ENCODE measurements at regions not wholly inside any gene's neighbourhood (a gene's known extent, or its start where the extent isn't known, plus 50 kb on each side); places are given as distances from the start of the nearest gene placed in this dataset.

DNA sequence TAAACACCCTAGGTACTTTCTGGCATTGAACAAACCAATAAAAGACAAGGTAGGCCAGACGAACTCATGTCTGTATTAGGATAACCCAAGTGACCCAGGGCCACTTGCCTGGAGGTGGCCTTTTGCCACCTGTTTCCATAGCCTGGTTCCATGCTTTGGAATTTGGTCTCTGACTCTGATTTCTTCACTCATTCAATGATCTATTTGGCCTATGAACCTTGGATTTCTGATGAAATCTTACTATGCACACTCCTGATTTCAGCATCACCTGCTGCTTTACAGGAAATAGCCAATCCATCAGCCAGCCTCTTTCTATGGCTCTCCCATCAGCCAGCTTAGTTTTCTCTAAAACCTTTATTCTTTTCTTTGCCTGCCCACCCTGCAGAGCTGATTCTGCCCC is 142.8 kb upstream of the PSMD7 start:
- TF ChIP-seq, protein P1, sequence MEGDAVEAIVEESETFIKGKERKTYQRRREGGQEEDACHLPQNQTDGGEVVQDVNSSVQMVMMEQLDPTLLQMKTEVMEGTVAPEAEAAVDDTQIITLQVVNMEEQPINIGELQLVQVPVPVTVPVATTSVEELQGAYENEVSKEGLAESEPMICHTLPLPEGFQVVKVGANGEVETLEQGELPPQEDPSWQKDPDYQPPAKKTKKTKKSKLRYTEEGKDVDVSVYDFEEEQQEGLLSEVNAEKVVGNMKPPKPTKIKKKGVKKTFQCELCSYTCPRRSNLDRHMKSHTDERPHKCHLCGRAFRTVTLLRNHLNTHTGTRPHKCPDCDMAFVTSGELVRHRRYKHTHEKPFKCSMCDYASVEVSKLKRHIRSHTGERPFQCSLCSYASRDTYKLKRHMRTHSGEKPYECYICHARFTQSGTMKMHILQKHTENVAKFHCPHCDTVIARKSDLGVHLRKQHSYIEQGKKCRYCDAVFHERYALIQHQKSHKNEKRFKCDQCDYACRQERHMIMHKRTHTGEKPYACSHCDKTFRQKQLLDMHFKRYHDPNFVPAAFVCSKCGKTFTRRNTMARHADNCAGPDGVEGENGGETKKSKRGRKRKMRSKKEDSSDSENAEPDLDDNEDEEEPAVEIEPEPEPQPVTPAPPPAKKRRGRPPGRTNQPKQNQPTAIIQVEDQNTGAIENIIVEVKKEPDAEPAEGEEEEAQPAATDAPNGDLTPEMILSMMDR (IDR thresholded peaks at IDR 0.05): no peak
- TF ChIP-seq POLR2AphosphoS5 (IDR thresholded peaks at IDR 0.05) (no peak), POLR2A (IDR thresholded peaks at IDR 0.05) (no peak), EP300 (IDR thresholded peaks at IDR 0.05; ENCODE audit: low read depth) (no peak)
